ENCODE measurements at regions not wholly inside any gene's neighbourhood (a gene's known extent, or its start where the extent isn't known, plus 50 kb on each side); places are given as distances from the start of the nearest gene placed in this dataset.

- peak; percentile 67 for DNase-seq (ENCODE audit: low read depth)
- no peak for TF ChIP-seq CTCF (conservative IDR thresholded peaks at IDR 0.05; ENCODE audit: control insufficient read depth, insufficient read depth, low read depth, low read length)
- no peak overlapping the region for H3K4me3 ChIP-seq (ENCODE audit: control insufficient read depth, low read depth, low read length)
Observed at GRCh38 chr3:73787620-73788019, 162.9 kb upstream of the PDZRN3 start.

DNA sequence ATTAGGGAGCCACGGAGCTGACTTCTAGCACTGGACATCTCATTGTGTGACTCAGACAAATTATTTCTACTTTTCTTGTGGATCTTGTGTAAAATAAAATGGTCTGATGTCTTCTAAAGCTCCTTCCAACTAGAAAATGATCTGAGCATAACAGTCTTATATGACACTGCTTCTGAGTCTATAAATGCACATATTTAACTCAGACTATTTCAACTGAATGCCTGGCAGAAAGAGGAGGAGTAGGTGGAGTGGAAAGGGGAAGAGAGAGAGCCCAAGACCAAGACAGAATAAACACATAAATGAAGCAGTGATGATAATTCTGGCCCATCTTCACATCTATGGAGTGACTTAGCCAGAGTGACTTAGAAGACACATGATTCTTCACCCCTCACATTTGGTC lies 162.3 kb upstream of the PDZRN3 start:
- H3K4me3 ChIP-seq (ENCODE audit: control insufficient read depth, low read depth, low read length): peak overlapping the region; percentile 7
- no peak for DNase-seq (ENCODE audit: low read depth)
- no peak for TF ChIP-seq CTCF (conservative IDR thresholded peaks at IDR 0.05; ENCODE audit: control insufficient read depth, insufficient read depth, low read depth, low read length)

DNA sequence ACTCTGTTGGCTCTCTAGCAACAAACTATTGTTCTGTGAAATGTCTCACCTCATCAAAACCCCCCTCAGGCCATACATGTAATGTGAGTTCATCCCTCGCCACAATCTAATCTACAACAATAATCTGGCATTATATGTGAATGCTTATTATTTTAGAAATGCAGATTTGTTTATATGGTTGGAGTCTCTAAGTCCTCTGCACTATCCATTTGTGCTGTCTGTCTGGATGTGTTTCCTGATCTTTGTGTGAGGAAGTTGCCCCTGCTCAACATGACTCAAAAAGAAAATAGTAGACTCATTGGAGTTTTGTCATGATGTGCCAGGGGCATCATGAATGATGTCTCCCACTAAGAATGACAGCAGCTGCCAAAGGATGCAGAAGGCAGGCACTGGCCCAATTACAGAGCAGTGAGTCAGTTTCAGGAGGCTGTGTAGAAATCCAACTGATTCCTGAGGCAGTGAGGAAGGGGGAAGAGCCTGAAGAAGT lies 161.6 kb upstream of the PDZRN3 start:
- H3K4me3 ChIP-seq (ENCODE audit: control insufficient read depth, low read depth, low read length): no peak overlapping the region
- TF ChIP-seq CTCF (conservative IDR thresholded peaks at IDR 0.05; ENCODE audit: control insufficient read depth, insufficient read depth, low read depth, low read length): no peak
- peak; percentile 97 for DNase-seq (ENCODE audit: low read depth)

- no peak overlapping the region for H3K4me3 ChIP-seq (ENCODE audit: control insufficient read depth, low read depth, low read length)
- TF ChIP-seq CTCF (conservative IDR thresholded peaks at IDR 0.05; ENCODE audit: control insufficient read depth, insufficient read depth, low read depth, low read length): no peak
- peak; percentile 73 for DNase-seq (ENCODE audit: low read depth)
Observed at GRCh38 chr3:73784686-73785392, 160.1 kb upstream of the PDZRN3 start.

GRCh38 chr3:73783811-73784210 lies 159.1 kb upstream of the PDZRN3 start:
- TF ChIP-seq CTCF (conservative IDR thresholded peaks at IDR 0.05; ENCODE audit: control insufficient read depth, insufficient read depth, low read depth, low read length): no peak
- H3K4me3 ChIP-seq (ENCODE audit: control insufficient read depth, low read depth, low read length): no peak overlapping the region

GRCh38 chr3:73781541-73781940 lies 156.8 kb upstream of the PDZRN3 start:
- DNase-seq (ENCODE audit: low read depth): no peak
- H3K4me3 ChIP-seq (ENCODE audit: control insufficient read depth, low read depth, low read length): no peak overlapping the region
- no peak for TF ChIP-seq CTCF (conservative IDR thresholded peaks at IDR 0.05; ENCODE audit: control insufficient read depth, insufficient read depth, low read depth, low read length)

More at GRCh38 chr3:73783811-73784210, 159.1 kb upstream of the PDZRN3 start:
- no peak for DNase-seq (ENCODE audit: low read depth)
